H1 (cell line): ENCODE measurements at regions not wholly inside any gene's neighbourhood (a gene's known extent, or its start where the extent isn't known, plus 50 kb on each side); places are given as distances from the start of the nearest gene placed in this dataset.

Experiments
- BRCA1 ChIP-seq: IDR thresholded peaks from 2 replicates; pipeline ENCODE4 v1.6.1; 2012; ENCODE audit warnings: low read depth, low read length, improper control_type of control experiment
- KDM1A ChIP-seq: fragments of 200-600, 300-600 bp; sonication (generic); IDR thresholded peaks from 2 replicates; pipeline ENCODE4 v1.7.1; 2016; ENCODE audit warnings: mild to moderate bottlenecking, low read length, borderline replicate concordance
- NRF1 ChIP-seq: IDR thresholded peaks from 2 replicates; pipeline ENCODE4 v1.6.1; 2011; ENCODE audit warnings: mild to moderate bottlenecking, low read depth, low read length, improper control_type of control experiment
- RXRA ChIP-seq: IDR thresholded peaks from 2 replicates; pipeline ENCODE4 v1.6.1; 2011; ENCODE audit warnings: low read depth, mild to moderate bottlenecking, low read length, moderate library complexity; ENCODE audit not compliant: insufficient read depth
- TF ChIP-seq, protein P1 (sequence below): fragments of 300-600 bp; sonication (generic); IDR thresholded peaks from 2 replicates; pipeline ENCODE4 v1.7.1; 2012; ENCODE audit warnings: low read length, moderate library complexity, mild to moderate bottlenecking, inconsistent platforms; ENCODE audit not compliant: insufficient replicate concordance

- TF ChIP-seq NRF1 (no peak), BRCA1 (no peak), RXRA (no peak), KDM1A (no peak)
- TF ChIP-seq, protein P1, sequence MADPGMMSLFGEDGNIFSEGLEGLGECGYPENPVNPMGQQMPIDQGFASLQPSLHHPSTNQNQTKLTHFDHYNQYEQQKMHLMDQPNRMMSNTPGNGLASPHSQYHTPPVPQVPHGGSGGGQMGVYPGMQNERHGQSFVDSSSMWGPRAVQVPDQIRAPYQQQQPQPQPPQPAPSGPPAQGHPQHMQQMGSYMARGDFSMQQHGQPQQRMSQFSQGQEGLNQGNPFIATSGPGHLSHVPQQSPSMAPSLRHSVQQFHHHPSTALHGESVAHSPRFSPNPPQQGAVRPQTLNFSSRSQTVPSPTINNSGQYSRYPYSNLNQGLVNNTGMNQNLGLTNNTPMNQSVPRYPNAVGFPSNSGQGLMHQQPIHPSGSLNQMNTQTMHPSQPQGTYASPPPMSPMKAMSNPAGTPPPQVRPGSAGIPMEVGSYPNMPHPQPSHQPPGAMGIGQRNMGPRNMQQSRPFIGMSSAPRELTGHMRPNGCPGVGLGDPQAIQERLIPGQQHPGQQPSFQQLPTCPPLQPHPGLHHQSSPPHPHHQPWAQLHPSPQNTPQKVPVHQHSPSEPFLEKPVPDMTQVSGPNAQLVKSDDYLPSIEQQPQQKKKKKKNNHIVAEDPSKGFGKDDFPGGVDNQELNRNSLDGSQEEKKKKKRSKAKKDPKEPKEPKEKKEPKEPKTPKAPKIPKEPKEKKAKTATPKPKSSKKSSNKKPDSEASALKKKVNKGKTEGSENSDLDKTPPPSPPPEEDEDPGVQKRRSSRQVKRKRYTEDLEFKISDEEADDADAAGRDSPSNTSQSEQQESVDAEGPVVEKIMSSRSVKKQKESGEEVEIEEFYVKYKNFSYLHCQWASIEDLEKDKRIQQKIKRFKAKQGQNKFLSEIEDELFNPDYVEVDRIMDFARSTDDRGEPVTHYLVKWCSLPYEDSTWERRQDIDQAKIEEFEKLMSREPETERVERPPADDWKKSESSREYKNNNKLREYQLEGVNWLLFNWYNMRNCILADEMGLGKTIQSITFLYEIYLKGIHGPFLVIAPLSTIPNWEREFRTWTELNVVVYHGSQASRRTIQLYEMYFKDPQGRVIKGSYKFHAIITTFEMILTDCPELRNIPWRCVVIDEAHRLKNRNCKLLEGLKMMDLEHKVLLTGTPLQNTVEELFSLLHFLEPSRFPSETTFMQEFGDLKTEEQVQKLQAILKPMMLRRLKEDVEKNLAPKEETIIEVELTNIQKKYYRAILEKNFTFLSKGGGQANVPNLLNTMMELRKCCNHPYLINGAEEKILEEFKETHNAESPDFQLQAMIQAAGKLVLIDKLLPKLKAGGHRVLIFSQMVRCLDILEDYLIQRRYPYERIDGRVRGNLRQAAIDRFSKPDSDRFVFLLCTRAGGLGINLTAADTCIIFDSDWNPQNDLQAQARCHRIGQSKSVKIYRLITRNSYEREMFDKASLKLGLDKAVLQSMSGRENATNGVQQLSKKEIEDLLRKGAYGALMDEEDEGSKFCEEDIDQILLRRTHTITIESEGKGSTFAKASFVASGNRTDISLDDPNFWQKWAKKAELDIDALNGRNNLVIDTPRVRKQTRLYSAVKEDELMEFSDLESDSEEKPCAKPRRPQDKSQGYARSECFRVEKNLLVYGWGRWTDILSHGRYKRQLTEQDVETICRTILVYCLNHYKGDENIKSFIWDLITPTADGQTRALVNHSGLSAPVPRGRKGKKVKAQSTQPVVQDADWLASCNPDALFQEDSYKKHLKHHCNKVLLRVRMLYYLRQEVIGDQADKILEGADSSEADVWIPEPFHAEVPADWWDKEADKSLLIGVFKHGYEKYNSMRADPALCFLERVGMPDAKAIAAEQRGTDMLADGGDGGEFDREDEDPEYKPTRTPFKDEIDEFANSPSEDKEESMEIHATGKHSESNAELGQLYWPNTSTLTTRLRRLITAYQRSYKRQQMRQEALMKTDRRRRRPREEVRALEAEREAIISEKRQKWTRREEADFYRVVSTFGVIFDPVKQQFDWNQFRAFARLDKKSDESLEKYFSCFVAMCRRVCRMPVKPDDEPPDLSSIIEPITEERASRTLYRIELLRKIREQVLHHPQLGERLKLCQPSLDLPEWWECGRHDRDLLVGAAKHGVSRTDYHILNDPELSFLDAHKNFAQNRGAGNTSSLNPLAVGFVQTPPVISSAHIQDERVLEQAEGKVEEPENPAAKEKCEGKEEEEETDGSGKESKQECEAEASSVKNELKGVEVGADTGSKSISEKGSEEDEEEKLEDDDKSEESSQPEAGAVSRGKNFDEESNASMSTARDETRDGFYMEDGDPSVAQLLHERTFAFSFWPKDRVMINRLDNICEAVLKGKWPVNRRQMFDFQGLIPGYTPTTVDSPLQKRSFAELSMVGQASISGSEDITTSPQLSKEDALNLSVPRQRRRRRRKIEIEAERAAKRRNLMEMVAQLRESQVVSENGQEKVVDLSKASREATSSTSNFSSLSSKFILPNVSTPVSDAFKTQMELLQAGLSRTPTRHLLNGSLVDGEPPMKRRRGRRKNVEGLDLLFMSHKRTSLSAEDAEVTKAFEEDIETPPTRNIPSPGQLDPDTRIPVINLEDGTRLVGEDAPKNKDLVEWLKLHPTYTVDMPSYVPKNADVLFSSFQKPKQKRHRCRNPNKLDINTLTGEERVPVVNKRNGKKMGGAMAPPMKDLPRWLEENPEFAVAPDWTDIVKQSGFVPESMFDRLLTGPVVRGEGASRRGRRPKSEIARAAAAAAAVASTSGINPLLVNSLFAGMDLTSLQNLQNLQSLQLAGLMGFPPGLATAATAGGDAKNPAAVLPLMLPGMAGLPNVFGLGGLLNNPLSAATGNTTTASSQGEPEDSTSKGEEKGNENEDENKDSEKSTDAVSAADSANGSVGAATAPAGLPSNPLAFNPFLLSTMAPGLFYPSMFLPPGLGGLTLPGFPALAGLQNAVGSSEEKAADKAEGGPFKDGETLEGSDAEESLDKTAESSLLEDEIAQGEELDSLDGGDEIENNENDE = no peak
These were observed 718.6 kb downstream of the PDHA2 start (continued) for GRCh38 chr4:96558466-96558865.
